Motor neuron (in vitro differentiated cells): ENCODE measurements at regions not wholly inside any gene's neighbourhood (a gene's known extent, or its start where the extent isn't known, plus 50 kb on each side); places are given as distances from the start of the nearest gene placed in this dataset.

ENCODE experiments used
- ATAC-seq, 8 experiments: fragments of 200-7000 bp; cut with Tn5 transposase; replicated peaks in 6 of 8; 2 replicates each; pipeline ENCODE4 v1.8.0; 2021; ENCODE audit warnings: mild to moderate bottlenecking in 8 of 8, moderate library complexity in 8 of 8
- H3K27ac ChIP-seq, 2 donors: fragments of 250-450 bp; sonication (Bioruptor Pico); 2 replicates each; pipeline ENCODE4 v1.9.0; 2021; ENCODE audit warnings: antibody characterized with exemption in 2 of 2, mild to moderate bottlenecking in 2 of 2, moderate library complexity in 1 of 2
- H3K4me1 ChIP-seq, 2 donors: fragments of 250-450 bp; sonication (Bioruptor Pico); replicated peaks in 1 of 2; 2 replicates each; pipeline ENCODE4 v1.6.1; 2021; ENCODE audit warnings: antibody characterized with exemption in 2 of 2, mild to moderate bottlenecking in 2 of 2, moderate library complexity in 1 of 2
- H3K4me3 ChIP-seq, 5 donors: fragments of 250-450 bp; sonication (Bioruptor Pico); 2 replicates each; pipeline ENCODE4 v1.9.0; 2021; ENCODE audit warnings: antibody characterized with exemption in 5 of 5, mild to moderate bottlenecking in 5 of 5, moderate library complexity in 4 of 5
- WGBS, 10 experiments: fragments of 450-650 bp; shearing (Covaris generic); methylation state at CpG; one replicate each; pipeline ENCODE4 v1.0.0; 2022; 5-methylcytosine and 5-hydroxymethylcytosine counted together
- in situ Hi-C, 9 experiments: fragments of 400-800 bp; cut with MboI; loops; one replicate each; pipeline ENCODE4 v1.15.0; 2021; ENCODE audit warnings: low sequenced_read_pairs in 9 of 9, low pct_unique_long_range_greater_than_20kb in 2 of 9; ENCODE audit not compliant: unreplicated experiment in 9 of 9

DNA sequence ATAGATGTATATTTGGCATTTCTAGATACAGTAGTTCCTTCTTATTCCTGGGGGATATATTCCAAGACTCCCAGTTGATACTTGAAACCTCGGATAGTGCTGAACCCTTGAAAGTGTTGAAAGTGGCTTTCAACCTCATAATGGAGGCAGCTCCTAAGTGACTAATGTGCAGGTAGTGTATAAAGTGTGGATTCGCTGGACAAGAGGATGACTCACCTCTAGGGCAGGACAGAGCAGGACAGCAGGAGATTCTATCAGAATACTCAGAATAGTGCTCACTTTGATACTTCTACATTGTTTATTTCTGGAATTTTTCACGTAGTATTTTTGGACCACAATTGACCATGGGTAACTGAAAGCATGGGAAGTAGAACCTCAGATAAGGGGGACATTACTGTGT lies 1138.9 kb upstream of the WWC1 start:
- Histone ChIP-seq H3K4me3 (no peak overlapping the region), H3K4me1 (peaks cover 3 to 11% of the 10 kb centered on the region in 2 donors), H3K27ac (no peak overlapping the region)
- in situ Hi-C loops = no loop called here
- no peak for ATAC-seq
- 0 to 100% (median 92%) methylated on average over 1 to 3 of the region's 3 CpGs; no CpG with 5 or more reads in 1 of the 10 experiments for WGBS, 10 experiments

DNA sequence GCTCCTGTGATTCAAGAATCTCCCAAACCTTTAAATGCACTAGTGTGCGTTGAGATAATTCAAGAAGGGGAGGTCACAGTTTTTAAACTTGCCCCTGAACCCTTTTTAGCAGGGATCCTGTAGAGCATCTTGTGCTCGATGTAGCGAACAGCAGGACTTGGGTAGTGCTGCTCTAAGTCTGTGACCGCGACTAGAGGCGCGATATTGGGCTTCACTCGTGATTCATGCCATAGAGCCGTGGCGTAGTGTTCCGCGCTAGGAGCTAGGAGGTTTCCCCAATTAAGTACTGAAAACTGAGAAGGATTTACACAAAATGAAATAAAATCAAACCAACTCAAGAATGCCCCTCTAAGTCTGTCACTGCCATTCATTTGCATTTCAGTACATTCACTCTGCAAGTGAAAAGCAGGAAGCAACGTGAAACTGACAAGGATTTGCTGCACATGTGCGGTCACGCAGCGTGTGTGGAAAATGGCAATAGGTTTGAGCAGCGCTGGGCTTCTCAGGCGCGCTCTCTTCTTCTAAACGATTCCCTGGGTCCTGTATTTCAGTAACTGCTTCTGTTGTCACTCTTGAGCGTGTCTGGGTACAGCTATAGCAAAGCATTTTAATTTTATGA lies 1135.9 kb upstream of the WWC1 start:
- 5 to 100% (median 52%) methylated on average over 2 to 21 of the region's 21 CpGs for whole genome bisulfite sequencing, 10 experiments
- in situ Hi-C loops = no loop called here
- Histone ChIP-seq H3K4me1 (peaks cover 0 to 3% of the 10 kb centered on the region in 2 donors), H3K27ac (no peak overlapping the region), H3K4me3 (no peak overlapping the region)
- ATAC-seq = peak in 3 of 8 experiments; percentile 47 to 55 (median 54)

DNA sequence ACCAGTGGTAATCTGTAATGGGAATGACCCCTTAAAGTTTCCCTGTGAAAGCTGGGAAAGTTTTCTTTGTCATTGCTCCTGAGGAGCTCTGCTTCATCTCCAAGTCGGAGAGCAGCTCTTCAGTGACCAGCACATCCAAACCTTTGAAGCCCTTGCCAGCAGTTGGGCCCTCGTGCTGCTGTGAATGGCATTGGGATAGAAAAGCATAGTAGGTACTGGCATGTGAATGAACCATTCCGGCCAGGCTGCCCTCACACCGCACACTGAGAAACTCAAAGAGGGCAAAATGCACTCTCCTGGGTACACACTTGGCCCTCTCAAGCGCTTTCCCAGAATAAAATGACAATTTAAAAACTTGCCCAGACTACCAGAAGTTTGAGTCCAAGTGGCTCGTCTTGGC lies 1135.0 kb upstream of the WWC1 start:
- Histone ChIP-seq H3K4me3 (no peak overlapping the region), H3K27ac (no peak overlapping the region), H3K4me1 (peaks cover 0 to 3% of the 10 kb centered on the region in 2 donors)
- in situ Hi-C loops = no loop called here
- ATAC-seq = no peak
- WGBS, 10 experiments = 20 to 100% (median 87%) methylated on average over 1 to 3 of the region's 6 CpGs

DNA sequence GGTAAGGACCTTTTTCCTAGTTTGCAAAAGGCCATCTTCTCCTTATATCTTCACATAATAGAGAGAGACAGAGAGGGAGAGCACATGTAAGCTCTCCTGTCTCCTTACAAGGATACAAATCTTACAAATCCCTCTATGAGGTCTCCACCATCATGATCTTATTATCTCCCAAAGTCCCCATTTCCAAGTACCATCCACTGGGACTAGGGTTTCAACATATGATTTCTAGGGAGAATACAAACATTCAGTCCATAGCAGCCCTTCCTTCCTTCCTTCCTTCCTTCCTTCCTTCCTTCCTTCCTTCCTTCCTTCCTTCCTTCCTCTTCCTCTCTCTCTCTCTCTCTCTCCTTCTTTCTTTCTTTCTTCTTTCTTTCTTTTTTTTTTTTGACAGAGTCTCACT lies 1132.9 kb upstream of the WWC1 start:
- no peak for ATAC-seq
- in situ Hi-C loops = no loop called here
- H3K4me3 ChIP-seq = no peak overlapping the region
- H3K4me1 ChIP-seq = peaks cover 0 to 3% of the 10 kb centered on the region in 2 donors
- H3K27ac ChIP-seq = no peak overlapping the region

DNA sequence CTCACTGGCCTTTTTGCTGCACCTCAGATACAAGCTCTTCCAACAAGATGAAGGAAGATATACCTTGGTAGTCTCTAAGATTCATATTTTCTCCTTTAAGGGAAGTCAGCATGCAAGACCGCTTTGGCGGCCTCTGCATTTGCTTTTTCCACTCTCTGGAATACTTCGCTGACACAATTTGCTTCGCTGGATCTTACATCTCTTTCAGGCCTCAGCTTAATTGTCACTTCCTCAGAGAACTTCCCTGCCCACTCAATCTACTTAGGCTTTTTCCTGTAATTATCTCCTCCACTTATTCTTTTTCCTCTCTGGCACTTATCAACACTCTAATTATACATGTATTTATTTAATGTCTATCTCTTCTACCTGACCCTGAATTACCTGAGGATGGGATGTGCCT lies 1131.1 kb upstream of the WWC1 start:
- Histone ChIP-seq H3K27ac (no peak overlapping the region), H3K4me3 (no peak overlapping the region), H3K4me1 (peaks cover 0 to under 1% of the 10 kb centered on the region in 2 donors)
- 60 to 100% (median 90%) methylated on average over 2 to 4 of the region's 4 CpGs; no CpG with 5 or more reads in 1 of the 10 experiments for WGBS, 10 experiments
- no peak for ATAC-seq
- in situ Hi-C loops = no loop called here

DNA sequence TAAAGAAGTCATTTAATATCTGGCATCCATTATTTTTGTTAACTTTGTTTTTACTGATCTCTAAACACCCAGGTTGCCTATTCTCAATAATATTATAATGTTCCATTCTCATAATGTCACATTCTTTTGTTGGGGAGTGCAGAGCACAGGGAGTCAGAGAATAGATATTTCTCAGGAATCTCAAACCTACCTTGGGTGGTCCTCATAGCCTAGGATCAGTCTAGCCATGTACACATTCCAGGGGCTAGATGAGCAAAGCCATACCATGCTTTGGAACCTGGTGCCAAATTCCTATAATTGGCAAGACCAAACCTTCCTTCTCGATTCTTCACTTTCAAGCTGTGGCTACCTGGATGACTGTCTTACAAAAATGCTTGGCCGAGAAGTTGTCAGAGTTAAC lies 1124.7 kb upstream of the WWC1 start:
- Histone ChIP-seq H3K4me1 (no peaks in the 10 kb centered on the region), H3K27ac (no peak overlapping the region), H3K4me3 (no peak overlapping the region)
- in situ Hi-C loops = no loop called here
- WGBS, 10 experiments = 0 to 100% (median 86%) methylated on average over 1 to 2 of the region's 2 CpGs; no CpG with 5 or more reads in 3 of the 10 experiments
- ATAC-seq = no peak

DNA sequence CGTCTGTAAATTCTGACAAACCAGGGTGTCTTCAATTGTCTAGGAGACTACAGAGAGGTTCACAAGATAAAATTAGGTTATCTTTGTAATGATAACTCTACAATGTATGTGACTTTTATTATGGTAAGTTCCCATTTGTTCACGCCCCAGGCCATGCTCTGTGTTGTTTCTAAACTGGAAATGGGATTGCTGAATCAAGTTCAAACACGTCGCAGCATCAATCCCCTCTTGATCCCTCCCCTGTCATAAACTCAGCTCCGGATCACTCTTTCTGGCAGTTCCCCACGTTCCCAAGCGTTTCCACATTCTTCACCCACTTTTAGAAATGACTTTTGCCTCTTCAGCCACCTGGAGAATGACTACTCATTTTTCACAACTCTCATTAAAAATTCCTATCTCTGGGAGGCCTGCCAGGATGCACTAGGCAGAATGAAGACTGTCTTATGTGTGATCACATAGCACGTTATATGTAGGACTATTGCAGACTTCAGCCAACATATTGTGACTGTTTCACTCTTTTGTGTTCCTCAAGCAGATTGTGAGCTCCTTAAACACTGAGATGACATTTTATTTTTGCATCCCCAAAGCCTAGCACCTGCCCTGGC lies 1124.2 kb upstream of the WWC1 start:
- 3 to 100% (median 66%) methylated on average over 1 to 7 of the region's 8 CpGs; no CpG with 5 or more reads in 1 of the 10 experiments for WGBS, 10 experiments
- no peak overlapping the region for H3K4me3 ChIP-seq
- ATAC-seq = peak in 1 of 8 experiments; percentile 46
- H3K27ac ChIP-seq = no peak overlapping the region
- H3K4me1 ChIP-seq = no peaks in the 10 kb centered on the region
- in situ Hi-C loops = no loop called here

DNA sequence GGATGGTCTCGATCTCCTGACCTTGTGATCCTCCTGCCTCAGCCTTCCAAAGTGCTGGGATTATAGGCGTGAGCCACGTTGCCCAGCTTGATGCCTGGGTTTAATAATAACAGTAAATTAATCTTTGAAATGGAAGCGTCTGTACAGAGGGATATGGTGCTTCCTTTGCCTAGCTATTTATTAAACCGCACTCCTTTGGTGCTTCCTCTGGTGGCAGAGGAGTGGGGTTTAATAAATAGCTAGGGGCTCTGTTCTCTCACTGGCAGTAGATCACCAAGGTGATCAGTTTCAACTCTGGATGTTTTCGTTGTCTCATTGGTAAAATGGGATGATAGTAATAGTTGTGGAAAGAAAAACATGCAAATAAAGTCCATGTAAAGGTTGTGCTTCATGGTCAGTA lies 1122.5 kb upstream of the WWC1 start:
- no peak for ATAC-seq
- in situ Hi-C loops = no loop called here
- Histone ChIP-seq H3K27ac (no peak overlapping the region), H3K4me3 (no peak overlapping the region), H3K4me1 (no peaks in the 10 kb centered on the region)
- WGBS, 10 experiments = 8 to 79% (median 38%) methylated on average over 1 to 6 of the region's 6 CpGs; no CpG with 5 or more reads in 3 of the 10 experiments

DNA sequence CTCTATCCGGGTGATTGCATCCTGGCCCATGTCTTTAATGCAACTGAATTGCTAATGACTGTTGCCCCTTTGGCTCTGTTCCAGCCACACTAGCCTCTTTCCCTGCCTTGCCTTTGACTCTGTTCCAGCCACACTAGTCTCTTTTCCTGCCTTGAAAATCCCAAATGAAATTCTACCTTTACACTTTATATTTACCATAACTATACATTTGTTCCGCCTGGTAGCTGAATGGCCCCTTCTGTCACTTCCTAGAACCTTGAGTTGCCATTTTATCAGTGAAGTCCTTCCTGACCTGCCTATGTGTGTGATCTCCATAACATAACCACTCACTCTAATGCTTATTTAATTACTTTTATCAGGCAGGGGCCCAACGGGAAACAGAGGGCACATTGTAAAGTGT lies 1120.4 kb upstream of the WWC1 start:
- in situ Hi-C loops = no loop called here
- no peak overlapping the region for H3K4me3 ChIP-seq
- H3K27ac ChIP-seq = no peak overlapping the region
- WGBS, 10 experiments = 0 to 100% (median 42%) methylated on average over 1 to 3 of the region's 3 CpGs
- no peaks in the 10 kb centered on the region for H3K4me1 ChIP-seq
- ATAC-seq = no peak

DNA sequence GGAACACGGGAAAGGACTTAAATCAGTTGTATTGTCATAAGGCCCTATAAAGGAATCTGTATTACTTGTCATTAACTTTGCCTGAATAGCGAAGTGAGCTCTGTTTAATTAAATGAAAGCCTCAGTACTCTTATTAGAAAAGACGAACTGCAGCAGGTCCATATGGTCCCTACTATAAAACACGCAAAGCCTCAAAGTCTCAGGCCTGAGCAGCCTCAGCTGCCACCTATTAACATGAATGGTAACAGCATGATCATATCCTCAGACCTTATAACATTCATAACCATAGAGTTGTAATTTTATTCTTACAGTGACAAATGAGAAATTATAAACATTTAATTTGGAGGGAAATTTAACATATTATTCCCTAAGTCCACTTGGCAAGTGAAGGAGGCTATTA lies 1113.7 kb upstream of the WWC1 start:
- in situ Hi-C loops = no loop called here
- Histone ChIP-seq H3K4me3 (no peak overlapping the region), H3K4me1 (peaks cover 0 to 10% of the 10 kb centered on the region in 2 donors), H3K27ac (no peak overlapping the region)
- ATAC-seq = peak in 2 of 8 experiments; percentile 29 to 46
- 19 to 63% (median 50%) methylated on average over 1 to 4 of the region's 4 CpGs; no CpG with 5 or more reads in 3 of the 10 experiments for WGBS, 10 experiments

DNA sequence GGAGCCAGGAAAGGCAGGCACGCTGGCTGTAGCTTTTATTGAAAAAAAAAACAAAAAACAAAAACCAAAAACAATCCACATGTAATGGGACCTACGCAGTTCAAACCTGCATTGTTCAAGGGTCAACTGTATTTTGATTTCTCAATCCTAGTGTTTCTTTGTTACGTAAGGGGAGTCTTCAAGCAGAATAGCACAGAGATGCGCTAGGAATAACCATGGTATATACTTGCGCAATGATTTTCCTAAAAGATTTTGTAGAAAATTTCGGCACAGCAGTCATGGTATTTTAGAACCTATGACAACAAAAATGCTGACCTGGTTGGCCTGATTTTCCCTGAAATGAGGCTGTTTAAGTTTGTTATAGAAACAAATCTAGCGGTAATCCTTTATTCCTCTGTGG lies 1110.5 kb upstream of the WWC1 start:
- H3K4me3 ChIP-seq = no peak overlapping the region
- H3K4me1 ChIP-seq = peaks cover 0 to 10% of the 10 kb centered on the region in 2 donors
- H3K27ac ChIP-seq = no peak overlapping the region
- in situ Hi-C loops = no loop called here
- ATAC-seq = no peak
- 46 to 100% (median 90%) methylated on average over 2 to 7 of the region's 7 CpGs for WGBS, 10 experiments

DNA sequence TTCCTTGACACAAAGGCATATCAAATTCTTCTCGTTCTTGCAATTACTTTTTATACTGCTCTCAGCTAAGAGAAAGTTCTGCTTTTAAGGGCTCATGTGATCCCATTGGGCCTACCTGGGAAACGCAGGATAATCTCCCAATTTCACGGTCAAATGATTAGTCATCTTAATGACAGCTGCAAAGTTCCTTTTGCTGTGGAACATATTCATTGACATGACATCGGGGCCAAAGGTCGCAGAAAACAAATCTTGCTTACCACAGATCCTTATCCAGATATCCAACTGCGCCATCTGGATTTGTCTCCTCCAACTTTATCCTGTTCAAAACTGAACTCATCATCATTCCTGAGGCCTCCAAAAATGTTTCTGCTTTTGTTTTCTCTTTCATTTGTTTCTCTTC lies 1085.6 kb upstream of the WWC1 start:
- ATAC-seq = no peak
- WGBS, 10 experiments = 42 to 100% (median 91%) methylated on average over 1 to 6 of the region's 6 CpGs; no CpG with 5 or more reads in 1 of the 10 experiments
- Histone ChIP-seq H3K4me3 (no peak overlapping the region), H3K4me1 (no peaks in the 10 kb centered on the region), H3K27ac (no peak overlapping the region)
- in situ Hi-C loops = no loop called here

DNA sequence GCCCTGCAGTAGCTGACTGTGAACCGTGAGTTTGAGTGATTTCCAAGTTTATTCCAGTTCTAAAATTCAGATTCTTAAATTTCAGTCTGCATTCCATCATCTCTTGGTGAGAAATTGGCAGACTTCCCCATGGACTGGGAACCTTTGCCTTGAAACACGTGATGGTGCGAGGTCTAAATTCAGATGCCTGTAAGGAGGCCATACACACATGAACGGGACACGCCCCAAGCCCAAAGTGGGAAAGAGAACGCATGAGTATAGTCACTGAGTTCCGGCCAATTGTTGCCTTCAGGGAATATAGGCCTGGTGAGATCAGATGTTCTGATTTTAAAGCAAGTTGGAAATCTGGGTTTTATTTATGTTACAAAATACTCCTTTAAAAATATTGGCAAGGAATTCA lies 1084.4 kb upstream of the WWC1 start:
- Histone ChIP-seq H3K4me1 (peaks cover 0 to 6% of the 10 kb centered on the region in 2 donors), H3K27ac (no peak overlapping the region), H3K4me3 (no peak overlapping the region)
- peak in 3 of 8 experiments; percentile 75 to 99 (median 99) for ATAC-seq
- in situ Hi-C loops = no loop called here
- 3 to 100% (median 96%) methylated on average over 1 to 7 of the region's 7 CpGs; no CpG with 5 or more reads in 1 of the 10 experiments for WGBS, 10 experiments

DNA sequence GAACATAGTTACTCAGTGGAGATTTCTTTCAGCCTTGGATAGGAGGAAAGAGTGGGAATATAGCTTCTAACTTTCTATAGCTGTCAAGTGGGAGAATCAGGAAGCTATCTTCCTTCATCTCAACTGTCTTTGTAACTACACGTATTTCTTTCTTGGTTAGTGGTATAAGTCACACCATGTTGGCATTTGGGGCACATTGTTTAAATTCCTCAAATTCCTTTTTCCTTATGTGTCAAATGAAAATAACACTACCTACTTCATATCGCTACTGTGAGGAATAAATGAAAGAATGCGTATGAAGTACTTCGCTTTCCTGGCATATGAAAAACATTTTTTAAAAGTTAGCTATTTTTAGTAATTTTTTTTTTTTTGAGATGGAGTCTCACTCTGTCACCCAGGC lies 1082.5 kb upstream of the WWC1 start:
- in situ Hi-C loops = no loop called here
- H3K27ac ChIP-seq = no peak overlapping the region
- 39 to 100% (median 72%) methylated on average over 2 to 4 of the region's 4 CpGs; no CpG with 5 or more reads in 1 of the 10 experiments for WGBS, 10 experiments
- H3K4me1 ChIP-seq = peaks cover 0 to 12% of the 10 kb centered on the region in 2 donors
- no peak for ATAC-seq
- H3K4me3 ChIP-seq = no peak overlapping the region
